ENCODE measurements at regions not wholly inside any gene's neighbourhood (a gene's known extent, or its start where the extent isn't known, plus 50 kb on each side); places are given as distances from the start of the nearest gene placed in this dataset.

DNA sequence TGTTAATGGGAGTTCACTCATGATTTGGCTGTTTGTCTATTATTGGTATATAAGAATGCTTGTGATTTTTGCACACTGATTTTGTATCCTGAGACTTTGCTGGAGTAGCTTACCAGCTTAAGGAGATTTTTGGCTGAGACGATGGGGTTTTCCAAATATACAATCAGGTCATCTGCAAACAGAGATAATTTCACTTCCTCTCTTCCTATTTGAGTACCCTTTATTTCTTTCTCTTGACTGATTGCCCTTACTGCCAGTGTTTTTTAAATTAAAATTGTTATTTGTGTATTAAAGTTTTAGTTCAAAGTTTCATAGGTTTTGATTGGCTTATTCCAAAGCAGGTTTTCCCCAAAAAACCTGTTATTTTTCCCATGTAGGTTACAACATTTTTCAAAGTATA lies 390.5 kb upstream of the RBMS3 start:
- TF ChIP-seq RAD21 (IDR thresholded peaks at IDR 0.05; ENCODE audit: low read depth) (no peak), TAF1 (IDR thresholded peaks at IDR 0.05; ENCODE audit: low read depth) (no peak), EP300 (IDR thresholded peaks at IDR 0.05; ENCODE audit: borderline replicate concordance) (no peak), TCF12 (IDR thresholded peaks at IDR 0.05; ENCODE audit: low read depth) (no peak), YY1 (IDR thresholded peaks at IDR 0.05; ENCODE audit: low read depth) (no peak), NFIC (IDR thresholded peaks at IDR 0.05) (no peak), CREB1 (IDR thresholded peaks at IDR 0.05; ENCODE audit: low read depth) (no peak), FOXM1 (IDR thresholded peaks at IDR 0.05; ENCODE audit: borderline replicate concordance, low read depth) (no peak), TEAD4 (IDR thresholded peaks at IDR 0.05) (no peak), CEBPB (IDR thresholded peaks at IDR 0.05) (no peak), ZBTB7A (IDR thresholded peaks at IDR 0.05; ENCODE audit: low read depth) (no peak), EGR1 (IDR thresholded peaks at IDR 0.05) (no peak)
- TF ChIP-seq, protein P1, sequence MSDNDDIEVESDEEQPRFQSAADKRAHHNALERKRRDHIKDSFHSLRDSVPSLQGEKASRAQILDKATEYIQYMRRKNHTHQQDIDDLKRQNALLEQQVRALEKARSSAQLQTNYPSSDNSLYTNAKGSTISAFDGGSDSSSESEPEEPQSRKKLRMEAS (IDR thresholded peaks at IDR 0.05), result no peak
- TF ChIP-seq, protein P2, sequence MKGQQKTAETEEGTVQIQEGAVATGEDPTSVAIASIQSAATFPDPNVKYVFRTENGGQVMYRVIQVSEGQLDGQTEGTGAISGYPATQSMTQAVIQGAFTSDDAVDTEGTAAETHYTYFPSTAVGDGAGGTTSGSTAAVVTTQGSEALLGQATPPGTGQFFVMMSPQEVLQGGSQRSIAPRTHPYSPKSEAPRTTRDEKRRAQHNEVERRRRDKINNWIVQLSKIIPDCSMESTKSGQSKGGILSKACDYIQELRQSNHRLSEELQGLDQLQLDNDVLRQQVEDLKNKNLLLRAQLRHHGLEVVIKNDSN (IDR thresholded peaks at IDR 0.05), result no peak
- TF ChIP-seq, protein P3, sequence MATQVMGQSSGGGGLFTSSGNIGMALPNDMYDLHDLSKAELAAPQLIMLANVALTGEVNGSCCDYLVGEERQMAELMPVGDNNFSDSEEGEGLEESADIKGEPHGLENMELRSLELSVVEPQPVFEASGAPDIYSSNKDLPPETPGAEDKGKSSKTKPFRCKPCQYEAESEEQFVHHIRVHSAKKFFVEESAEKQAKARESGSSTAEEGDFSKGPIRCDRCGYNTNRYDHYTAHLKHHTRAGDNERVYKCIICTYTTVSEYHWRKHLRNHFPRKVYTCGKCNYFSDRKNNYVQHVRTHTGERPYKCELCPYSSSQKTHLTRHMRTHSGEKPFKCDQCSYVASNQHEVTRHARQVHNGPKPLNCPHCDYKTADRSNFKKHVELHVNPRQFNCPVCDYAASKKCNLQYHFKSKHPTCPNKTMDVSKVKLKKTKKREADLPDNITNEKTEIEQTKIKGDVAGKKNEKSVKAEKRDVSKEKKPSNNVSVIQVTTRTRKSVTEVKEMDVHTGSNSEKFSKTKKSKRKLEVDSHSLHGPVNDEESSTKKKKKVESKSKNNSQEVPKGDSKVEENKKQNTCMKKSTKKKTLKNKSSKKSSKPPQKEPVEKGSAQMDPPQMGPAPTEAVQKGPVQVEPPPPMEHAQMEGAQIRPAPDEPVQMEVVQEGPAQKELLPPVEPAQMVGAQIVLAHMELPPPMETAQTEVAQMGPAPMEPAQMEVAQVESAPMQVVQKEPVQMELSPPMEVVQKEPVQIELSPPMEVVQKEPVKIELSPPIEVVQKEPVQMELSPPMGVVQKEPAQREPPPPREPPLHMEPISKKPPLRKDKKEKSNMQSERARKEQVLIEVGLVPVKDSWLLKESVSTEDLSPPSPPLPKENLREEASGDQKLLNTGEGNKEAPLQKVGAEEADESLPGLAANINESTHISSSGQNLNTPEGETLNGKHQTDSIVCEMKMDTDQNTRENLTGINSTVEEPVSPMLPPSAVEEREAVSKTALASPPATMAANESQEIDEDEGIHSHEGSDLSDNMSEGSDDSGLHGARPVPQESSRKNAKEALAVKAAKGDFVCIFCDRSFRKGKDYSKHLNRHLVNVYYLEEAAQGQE (IDR thresholded peaks at IDR 0.05; ENCODE audit: low read depth), result no peak

DNA sequence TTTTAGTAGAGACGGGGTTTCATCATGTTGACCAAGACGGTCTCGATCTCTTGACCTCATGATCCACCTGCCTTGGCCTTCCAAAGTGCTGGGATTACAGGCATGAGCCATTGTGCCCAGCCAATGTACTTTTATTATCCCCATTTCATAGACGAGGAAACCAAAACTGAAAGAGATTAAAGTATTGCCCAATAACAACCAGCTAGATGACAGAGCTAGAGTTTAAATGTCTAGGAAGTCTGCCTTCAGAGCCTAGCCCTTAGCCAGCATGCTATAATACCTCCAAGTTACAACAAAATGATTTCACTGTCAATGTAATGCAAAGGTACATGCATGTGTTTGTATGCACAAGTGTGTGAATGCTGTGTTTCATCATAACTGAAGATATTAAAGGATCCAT lies 389.4 kb upstream of the RBMS3 start:
- no peak for TF ChIP-seq FOXM1 (IDR thresholded peaks at IDR 0.05; ENCODE audit: borderline replicate concordance, low read depth)
- TF ChIP-seq TEAD4 (IDR thresholded peaks at IDR 0.05), result no peak
- no peak for TF ChIP-seq YY1 (IDR thresholded peaks at IDR 0.05; ENCODE audit: low read depth)
- TF ChIP-seq, protein P1 (IDR thresholded peaks at IDR 0.05), result no peak
- TF ChIP-seq RAD21 (IDR thresholded peaks at IDR 0.05; ENCODE audit: low read depth), result no peak
- no peak for TF ChIP-seq TCF12 (IDR thresholded peaks at IDR 0.05; ENCODE audit: low read depth)
- TF ChIP-seq NFIC (IDR thresholded peaks at IDR 0.05), result no peak
- TF ChIP-seq TAF1 (IDR thresholded peaks at IDR 0.05; ENCODE audit: low read depth), result no peak
- no peak for TF ChIP-seq EGR1 (IDR thresholded peaks at IDR 0.05)
- TF ChIP-seq ZBTB7A (IDR thresholded peaks at IDR 0.05; ENCODE audit: low read depth), result no peak
- TF ChIP-seq CEBPB (IDR thresholded peaks at IDR 0.05), result no peak
- TF ChIP-seq, protein P2 (IDR thresholded peaks at IDR 0.05), result no peak
- no peak for TF ChIP-seq CREB1 (IDR thresholded peaks at IDR 0.05; ENCODE audit: low read depth)
- TF ChIP-seq, protein P3 (IDR thresholded peaks at IDR 0.05; ENCODE audit: low read depth), result no peak
- no peak for TF ChIP-seq EP300 (IDR thresholded peaks at IDR 0.05; ENCODE audit: borderline replicate concordance)

DNA sequence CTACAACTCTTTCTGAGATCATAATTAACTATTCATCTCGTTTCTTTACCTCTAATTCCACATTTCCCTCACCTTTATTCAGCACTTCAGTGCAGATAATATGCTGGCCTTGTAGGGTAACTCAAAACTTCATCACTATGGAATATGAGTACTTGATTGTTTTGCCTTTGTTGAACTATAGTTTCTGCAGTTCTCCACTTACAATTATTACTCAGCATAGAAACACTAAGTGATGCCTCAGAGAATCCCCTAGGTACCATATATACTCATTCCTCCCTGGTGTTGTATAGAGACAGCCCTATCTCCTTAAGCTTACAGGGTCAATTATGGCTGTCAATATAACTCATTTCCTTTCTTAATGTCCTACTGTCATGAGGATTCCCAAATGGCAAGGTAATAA lies 380.6 kb upstream of the RBMS3 start:
- TF ChIP-seq, protein P3 (IDR thresholded peaks at IDR 0.05; ENCODE audit: low read depth), result no peak
- TF ChIP-seq EP300 (IDR thresholded peaks at IDR 0.05; ENCODE audit: borderline replicate concordance) (no peak), FOXM1 (IDR thresholded peaks at IDR 0.05; ENCODE audit: borderline replicate concordance, low read depth) (no peak), NFIC (IDR thresholded peaks at IDR 0.05) (no peak), CREB1 (IDR thresholded peaks at IDR 0.05; ENCODE audit: low read depth) (no peak)
- TF ChIP-seq, protein P2 (IDR thresholded peaks at IDR 0.05), result no peak
- TF ChIP-seq, protein P1 (IDR thresholded peaks at IDR 0.05), result no peak

DNA sequence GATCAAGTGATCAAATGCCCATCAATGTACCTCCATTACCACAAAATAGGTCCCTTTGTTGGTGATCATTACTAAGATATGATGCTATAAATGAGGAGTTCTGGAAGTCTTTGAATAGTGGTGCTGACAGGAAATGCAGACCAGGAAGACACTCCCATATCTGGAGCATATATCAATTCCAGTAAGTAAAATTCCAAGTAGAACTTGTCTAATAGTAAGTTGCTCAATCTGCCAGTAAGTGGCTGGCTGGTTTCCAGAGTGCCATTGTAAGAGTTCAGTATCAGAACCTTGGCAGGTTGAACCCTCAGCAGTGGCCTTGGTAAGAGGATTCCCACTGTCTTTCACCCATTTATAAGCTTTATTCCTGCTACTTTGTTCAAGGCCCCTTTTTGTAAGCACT lies 379.9 kb upstream of the RBMS3 start:
- TF ChIP-seq ZBTB7A (IDR thresholded peaks at IDR 0.05; ENCODE audit: low read depth), result no peak
- no peak for TF ChIP-seq CEBPB (IDR thresholded peaks at IDR 0.05)
- TF ChIP-seq TCF12 (IDR thresholded peaks at IDR 0.05; ENCODE audit: low read depth), result no peak
- TF ChIP-seq TEAD4 (IDR thresholded peaks at IDR 0.05), result no peak
